ENCODE measurements at regions not wholly inside any gene's neighbourhood (a gene's known extent, or its start where the extent isn't known, plus 50 kb on each side); places are given as distances from the start of the nearest gene placed in this dataset.

DNA sequence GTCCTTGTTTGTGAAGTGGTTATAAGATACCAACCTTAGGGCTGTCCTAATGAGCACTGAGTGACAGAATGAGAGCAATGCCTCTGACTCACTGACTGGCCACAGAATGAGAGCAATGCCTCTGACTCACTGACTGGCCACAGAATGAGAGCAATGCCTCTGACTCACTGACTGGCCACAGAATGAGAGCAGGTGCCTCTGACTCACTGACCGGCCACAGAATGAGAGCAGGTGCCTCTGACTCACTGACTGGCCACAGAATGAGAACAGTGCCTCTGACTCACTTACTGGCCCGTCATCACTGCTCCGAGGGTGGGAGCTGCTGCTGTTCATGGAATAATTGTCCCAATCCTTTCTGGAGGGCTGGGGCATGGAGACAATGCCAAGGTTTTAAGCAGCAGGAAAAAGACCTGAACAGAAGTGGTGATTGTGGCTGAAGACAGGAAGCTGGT, 265.2 kb upstream of the PPP2R2D start:
- DNase-seq (ENCODE audit: low spot score) = no peak

DNA sequence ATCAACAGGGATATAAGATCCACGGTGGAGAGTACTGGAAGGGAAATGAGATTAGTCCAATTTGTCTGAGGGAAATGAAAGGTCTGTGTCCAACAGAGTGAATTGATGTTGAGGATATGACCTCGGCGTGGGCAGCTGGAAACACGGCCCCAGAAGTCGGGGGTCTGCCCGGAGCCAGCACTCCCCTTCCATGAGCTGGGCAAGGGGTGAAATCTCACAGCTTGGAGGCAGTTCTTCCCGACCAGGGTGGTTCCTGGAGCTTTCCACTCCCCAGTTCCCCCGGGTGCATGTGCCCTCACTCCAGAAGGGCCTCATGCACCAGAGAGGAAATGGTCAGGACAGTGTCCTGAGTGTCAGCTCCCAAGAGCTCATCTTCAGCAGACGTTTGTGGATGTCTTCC, 264.7 kb upstream of the PPP2R2D start:
- DNase-seq (ENCODE audit: low spot score) = no peak

GRCh38 chr10:131636841-131637724, 263.7 kb upstream of the PPP2R2D start:
- no peak for DNase-seq (ENCODE audit: low spot score)

DNA sequence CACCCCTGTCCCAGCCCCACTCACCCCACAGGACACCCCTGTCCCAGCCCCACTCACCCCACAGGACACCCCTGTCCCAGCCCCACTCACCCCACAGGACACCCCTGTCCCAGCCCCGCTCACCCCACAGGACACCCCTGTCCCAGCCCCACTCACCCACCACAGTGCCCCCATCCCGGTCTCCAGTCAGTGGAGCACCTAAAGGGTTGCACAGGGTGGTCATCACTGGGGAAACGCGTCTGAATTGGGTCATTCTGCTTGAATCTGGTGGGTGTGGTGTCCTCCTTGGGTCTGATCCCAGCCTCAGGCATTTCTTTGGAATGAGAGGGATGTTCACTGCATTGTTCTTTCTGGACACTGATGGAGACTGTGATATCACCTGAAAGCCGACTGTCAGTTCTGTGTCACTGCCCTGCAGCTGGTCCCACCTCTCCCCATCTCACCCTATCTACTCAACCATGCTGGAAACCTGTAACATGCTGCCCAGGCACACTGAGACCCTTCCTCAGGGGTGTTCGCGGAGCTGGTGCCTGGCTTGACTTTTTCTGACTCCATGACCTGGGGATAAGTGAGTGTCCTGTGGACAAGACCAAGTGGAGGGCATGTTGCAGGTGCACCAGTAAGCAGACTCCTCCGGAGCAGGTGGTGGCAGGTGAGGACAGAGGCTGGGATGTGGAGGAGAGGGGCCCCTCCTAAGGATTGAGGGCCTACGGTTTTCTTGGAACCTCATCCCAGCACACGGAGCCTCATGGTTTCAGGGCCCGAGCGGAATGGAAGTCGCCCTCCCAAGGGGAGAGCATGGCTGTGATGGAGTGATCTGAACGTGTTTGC, 262.5 kb upstream of the PPP2R2D start:
- no peak for DNase-seq (ENCODE audit: low spot score)

DNA sequence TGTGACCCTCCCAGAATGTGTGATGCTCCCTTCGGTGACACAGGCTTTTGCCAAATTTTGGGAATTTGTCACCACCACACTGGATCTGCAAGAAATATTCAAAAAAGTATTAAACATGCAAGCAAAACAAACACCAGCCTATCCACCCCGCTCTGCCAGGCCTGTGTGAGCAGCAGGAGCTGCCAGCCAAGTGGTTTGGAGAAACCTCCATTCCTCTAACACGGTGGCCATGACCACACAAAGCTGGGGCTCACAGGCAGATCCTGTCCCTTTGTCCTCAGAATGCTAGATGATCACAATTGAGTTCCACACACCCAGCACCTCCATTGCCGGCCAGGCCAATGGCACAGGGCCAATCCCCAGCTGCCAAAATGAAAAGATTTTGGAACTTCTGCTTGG, 261.9 kb upstream of the PPP2R2D start:
- DNase-seq (ENCODE audit: low spot score) = no peak

DNA sequence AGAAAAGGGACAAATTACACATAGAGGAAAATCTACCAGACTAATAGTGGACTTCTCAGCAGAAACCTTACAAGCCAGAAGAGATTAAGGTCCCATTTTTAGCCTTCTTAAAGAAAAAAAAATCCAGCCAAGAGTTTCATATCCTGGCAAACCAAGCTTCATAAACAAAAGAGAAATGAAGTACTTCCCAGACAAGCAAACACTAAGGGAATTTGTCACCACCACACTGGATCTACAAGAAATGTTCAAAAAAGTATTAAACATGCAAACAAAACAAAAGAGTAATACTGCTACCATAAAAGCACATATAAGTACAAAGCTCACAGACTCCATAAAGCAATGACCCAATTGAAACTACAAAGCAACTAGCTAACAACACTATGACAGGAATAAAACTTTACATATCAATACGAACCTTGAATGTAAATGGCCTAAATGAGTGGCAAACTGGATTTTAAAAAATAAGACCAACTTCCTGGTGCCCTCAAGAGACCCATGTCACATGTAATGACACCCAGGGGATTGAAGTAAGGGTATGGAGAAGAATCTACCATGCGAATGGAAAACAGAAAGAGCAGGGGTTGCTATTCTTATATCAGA, 260.7 kb upstream of the PPP2R2D start:
- DNase-seq (ENCODE audit: low spot score) = no peak

GRCh38 chr10:131641231-131641630, 259.6 kb upstream of the PPP2R2D start:
- no peak for DNase-seq (ENCODE audit: low spot score)

GRCh38 chr10:131641898-131642297, 258.9 kb upstream of the PPP2R2D start:
- DNase-seq (ENCODE audit: low spot score) = no peak

GRCh38 chr10:131642966-131643365, 257.8 kb upstream of the PPP2R2D start:
- no peak for DNase-seq (ENCODE audit: low spot score)

DNA sequence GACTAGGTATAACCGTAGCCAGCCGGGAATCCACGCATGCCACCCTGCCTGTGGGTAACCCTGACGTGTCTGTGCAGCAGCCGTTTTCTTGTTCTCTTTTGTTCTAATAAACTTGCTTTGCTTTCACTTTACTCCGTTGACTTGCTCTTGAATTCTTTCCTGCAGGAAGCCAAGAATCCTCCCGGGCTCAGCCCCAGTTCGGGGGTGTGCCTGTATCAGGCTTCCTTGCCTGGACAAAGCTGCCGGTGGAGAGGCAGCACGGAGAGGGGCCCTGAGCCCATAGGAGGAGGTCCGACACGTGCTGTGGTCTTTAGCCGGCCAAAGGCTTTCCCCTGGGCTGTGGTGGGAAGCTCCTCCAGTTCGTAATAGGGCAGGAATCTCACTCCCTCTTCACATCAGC, 256.5 kb upstream of the PPP2R2D start:
- no peak for DNase-seq (ENCODE audit: low spot score)

DNA sequence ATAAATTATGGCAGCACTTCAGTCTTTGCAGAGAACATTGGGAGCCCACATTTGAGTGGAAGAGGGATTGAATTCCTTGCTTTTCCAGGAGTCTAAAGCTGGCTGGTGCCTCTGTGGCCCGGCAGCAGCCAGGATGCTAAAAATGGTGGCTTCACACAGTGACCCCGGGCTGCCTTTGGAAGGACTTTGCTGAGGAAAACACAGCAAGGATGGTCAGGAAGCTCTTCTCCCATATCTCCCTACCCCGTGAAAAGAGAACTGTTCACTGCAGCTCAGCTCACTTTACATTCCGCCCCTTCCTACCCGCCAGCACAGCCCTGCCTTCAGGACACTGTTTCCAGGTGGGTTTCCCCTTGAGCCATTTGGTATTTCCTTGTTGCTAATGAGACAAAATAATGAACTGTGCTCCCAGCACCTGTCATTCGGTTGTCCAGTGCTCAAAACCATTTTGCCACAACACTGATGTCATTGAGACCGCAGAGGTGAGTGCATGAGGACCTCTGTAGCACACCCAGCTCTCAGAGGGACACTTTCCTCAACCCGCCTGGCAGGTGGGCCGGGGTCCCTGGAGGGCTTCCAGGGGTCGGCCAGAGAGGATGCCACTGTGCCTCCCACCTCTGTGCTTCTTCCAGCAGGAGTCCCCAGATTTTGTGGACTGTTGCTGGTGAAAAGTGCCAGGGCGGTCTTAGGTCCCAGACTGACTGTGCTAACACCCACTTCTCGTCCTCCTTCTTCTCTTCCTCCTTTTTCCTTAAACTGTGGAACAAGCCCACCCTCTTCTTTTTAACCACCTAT, 255.7 kb upstream of the PPP2R2D start:
- no peak for DNase-seq (ENCODE audit: low spot score)

GRCh38 chr10:131645756-131646155, 255.1 kb upstream of the PPP2R2D start:
- no peak for DNase-seq (ENCODE audit: low spot score)

DNA sequence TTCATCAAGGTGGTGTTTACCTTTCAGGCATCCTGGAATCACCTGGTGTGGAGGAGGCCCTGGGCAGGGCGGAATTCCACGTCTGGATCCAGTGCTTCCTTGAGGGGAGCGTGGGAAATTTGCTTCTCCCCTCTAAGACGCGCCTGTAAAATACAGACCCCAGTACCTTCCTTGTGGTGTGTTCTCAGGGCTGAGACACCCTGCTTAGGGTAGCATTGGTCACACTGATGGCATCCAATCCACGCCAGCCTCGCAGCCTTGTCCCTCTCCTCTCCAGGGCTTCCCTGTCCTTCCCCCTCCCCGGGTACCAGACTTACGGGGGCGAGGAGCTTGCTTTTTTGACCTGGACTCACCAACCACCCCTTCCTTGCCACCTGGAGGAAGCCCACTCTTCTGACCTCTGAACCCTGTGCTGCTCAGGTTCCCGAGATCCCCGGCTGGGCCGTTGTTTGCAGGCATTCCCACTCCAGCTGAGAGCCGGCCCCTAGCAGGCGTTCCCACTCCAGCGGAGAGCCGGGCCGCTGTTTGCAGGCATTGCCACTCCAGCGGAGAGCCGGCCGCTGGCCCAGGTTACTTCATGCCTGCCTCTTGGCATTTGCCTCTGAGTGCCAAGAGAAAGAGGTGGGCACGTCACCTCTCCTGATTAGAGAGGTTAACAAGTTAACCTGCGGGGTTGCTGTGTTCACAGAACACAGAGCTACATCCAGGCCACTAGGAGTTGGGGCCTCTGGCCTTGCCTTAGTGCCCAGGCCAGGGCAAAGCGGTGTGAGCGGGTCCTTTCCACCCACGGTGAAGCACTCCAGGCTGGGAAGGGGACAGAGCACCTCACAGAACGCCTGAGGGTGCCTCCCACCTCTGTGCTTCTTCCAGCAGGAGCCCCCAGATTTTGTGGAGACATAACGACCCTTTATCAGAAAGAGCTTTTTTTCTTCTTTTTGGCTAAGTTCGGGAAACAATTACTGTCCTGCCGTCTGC, 254.0 kb upstream of the PPP2R2D start:
- DNase-seq (ENCODE audit: low spot score) = no peak

- no peak for DNase-seq (ENCODE audit: low spot score)
Measured at GRCh38 chr10:131647789-131648188, 253.0 kb upstream of the PPP2R2D start.

GRCh38 chr10:131648386-131649020, 252.3 kb upstream of the PPP2R2D start:
- DNase-seq (ENCODE audit: low spot score) = no peak

GRCh38 chr10:131649617-131650016, 251.2 kb upstream of the PPP2R2D start:
- DNase-seq (ENCODE audit: low spot score) = no peak

- no peak for DNase-seq (ENCODE audit: low spot score)
Measured at GRCh38 chr10:131650169-131650705, 250.6 kb upstream of the PPP2R2D start.

- no peak for DNase-seq (ENCODE audit: low spot score)
Measured at GRCh38 chr10:131650771-131651673, 249.8 kb upstream of the PPP2R2D start.
